Activated T-cell treated with anti-CD3 and anti-CD28 coated beads, Interleukin-2, amount 50 U/mL, for 24 hours (primary cell): ENCODE measurements at regions not wholly inside any gene's neighbourhood (a gene's known extent, or its start where the extent isn't known, plus 50 kb on each side); places are given as distances from the start of the nearest gene placed in this dataset.

Source experiments
- DNase-seq: peaks from one replicate; pipeline ENCODE4 v3.0.0-alpha.2; 2020
- H3K27ac Mint-ChIP-seq: 2 replicates; pipeline ENCODE4 v1.8.0; 2020; ENCODE audit warnings: mild to moderate bottlenecking, mixed read lengths
- H3K27me3 Mint-ChIP-seq: 2 replicates; pipeline ENCODE4 v1.8.0; 2020; ENCODE audit warnings: mixed read lengths
- H3K36me3 Mint-ChIP-seq: 2 replicates; pipeline ENCODE4 v1.8.0; 2020; ENCODE audit warnings: low read depth, mixed read lengths
- H3K4me1 Mint-ChIP-seq: 2 replicates; pipeline ENCODE4 v1.8.0; 2020; ENCODE audit warnings: low read depth, mixed read lengths
- H3K4me3 Mint-ChIP-seq: 2 replicates; pipeline ENCODE4 v1.8.0; 2020; ENCODE audit warnings: mild to moderate bottlenecking, moderate library complexity, mixed read lengths
- H3K9me3 Mint-ChIP-seq: 2 replicates; pipeline ENCODE4 v1.8.0; 2020; ENCODE audit warnings: mixed read lengths

DNA sequence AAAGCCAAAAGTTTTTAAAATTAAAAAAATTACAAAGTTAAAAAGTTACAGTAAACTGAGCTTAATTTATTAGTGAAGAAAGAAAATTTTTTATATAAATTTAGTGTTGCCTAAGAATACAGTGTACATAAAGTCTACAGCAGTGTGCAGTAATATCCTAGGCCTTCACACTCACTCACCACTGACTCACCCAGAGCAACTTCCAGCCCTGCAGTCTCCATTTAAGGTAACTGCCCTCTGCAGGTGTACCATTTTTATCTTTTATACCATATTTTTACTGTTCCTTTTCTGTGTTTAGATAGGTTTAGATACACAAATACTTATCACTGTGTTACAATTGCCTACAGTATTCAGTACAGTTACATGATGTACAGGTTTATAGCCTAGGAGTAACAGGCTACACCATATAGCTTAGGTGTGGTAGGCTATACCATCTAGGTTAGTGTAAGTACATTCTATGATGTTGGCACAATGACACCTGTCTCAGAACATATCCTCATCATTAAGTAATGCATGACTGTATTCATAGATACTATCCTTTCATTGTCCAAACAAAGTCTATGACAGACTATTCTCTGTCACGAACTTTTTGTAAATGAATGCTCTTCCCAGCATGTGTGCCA is 78.6 kb upstream of the PBX1 start:
- Mint-ChIP-seq H3K4me3 (no peak overlapping the region), H3K27me3 (no peaks in the 10 kb centered on the region), H3K27ac (no peak overlapping the region), H3K9me3 (peaks cover 2% of the 10 kb centered on the region), H3K36me3 (no peaks in the 10 kb centered on the region), H3K4me1 (no peaks in the 10 kb centered on the region)
- no peak for DNase-seq

DNA sequence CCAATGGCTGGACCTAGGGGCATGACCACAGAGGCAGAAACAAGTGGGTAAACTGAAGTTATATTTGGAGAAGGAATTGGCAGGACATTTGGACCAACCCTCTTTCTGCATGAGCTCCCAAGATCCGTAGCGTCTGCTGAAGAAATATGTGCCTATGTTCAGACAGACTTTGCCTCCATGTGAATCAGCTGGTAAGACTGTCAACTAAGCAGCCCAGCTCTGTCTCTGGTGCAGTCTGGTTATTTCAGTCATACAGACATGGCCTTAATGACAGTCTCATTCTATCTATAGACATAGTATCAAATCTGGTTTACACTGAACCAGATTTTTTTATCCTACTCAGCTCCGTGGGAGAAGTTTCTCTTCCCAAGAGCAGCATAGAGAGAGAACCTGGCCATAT is 63.1 kb upstream of the PBX1 start:
- DNase-seq, result no peak
- H3K27me3 Mint-ChIP-seq, result no peaks in the 10 kb centered on the region
- no peaks in the 10 kb centered on the region for H3K4me1 Mint-ChIP-seq
- H3K9me3 Mint-ChIP-seq, result peaks cover 3% of the 10 kb centered on the region
- no peaks in the 10 kb centered on the region for H3K36me3 Mint-ChIP-seq
- H3K4me3 Mint-ChIP-seq, result no peak overlapping the region
- no peak overlapping the region for H3K27ac Mint-ChIP-seq

GRCh38 chr1:164498792-164499191 is 60.2 kb upstream of the PBX1 start:
- H3K4me1 Mint-ChIP-seq, result no peaks in the 10 kb centered on the region
- H3K9me3 Mint-ChIP-seq, result peaks cover 12% of the 10 kb centered on the region
- H3K27ac Mint-ChIP-seq, result no peak overlapping the region
- no peak overlapping the region for H3K4me3 Mint-ChIP-seq
- H3K27me3 Mint-ChIP-seq, result no peaks in the 10 kb centered on the region
- no peak for DNase-seq
- H3K36me3 Mint-ChIP-seq, result no peaks in the 10 kb centered on the region

DNA sequence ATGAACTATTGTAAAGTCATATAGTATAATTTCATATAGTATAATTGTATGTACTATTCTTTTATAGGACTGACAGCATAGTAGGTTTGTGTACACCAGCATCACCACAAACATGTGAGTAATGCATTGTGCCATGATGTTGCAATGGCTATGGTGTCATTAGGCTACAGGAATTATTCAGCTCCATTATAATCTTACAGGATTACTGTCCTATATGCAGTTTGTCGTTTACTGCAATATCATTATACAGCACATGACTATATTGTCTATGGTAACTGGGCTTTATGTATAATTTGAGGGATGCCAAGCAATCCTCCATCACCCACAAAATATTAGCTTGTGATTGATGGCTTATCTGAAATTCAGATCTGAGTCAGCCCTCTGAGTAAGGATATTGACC is 54.2 kb upstream of the PBX1 start:
- Mint-ChIP-seq H3K4me1 (no peaks in the 10 kb centered on the region), H3K4me3 (no peak overlapping the region), H3K27me3 (no peaks in the 10 kb centered on the region), H3K9me3 (peaks cover 9% of the 10 kb centered on the region), H3K36me3 (no peaks in the 10 kb centered on the region), H3K27ac (no peak overlapping the region)
- no peak for DNase-seq
